ENCODE measurements at regions not wholly inside any gene's neighbourhood (a gene's known extent, or its start where the extent isn't known, plus 50 kb on each side); places are given as distances from the start of the nearest gene placed in this dataset.
"Not testable (repeated sequence)": the region's sequence is repeated elsewhere in the genome, so short reads cannot be mapped to it uniquely, and the experiment has no call there.

DNA sequence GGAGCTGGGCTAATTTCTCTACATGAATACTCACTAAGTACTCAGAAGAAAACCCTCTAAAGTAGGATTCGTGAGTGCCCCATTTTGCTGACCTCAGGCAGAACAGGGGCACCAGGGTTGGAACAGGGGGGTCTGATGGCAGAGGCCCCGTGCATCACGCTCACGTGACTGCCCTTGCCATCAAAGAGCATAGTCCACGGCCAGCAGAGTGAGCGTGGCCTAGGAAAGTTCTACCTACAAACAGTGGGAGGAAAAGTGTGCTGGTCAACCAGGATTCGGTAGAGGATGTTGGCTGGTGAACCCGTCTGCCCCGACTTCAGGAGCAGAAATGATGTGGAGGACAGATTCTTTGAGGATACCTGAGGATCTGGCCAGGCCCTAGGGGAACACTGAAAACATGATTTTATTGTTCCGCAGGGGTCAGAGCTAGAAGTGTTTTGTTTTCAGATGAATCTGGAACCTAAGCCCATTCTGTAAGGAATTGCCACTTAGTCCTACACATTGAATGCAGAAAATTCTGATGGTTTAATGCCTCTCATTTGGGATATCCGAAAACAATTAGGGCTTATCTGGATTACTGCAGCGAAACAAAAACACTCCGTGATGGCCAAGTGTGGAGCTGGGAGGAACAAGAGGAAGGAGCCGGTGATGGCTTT is 138.8 kb upstream of the SHH start:
- no peak for DNase-seq (ENCODE audit: low spot score)

DNA sequence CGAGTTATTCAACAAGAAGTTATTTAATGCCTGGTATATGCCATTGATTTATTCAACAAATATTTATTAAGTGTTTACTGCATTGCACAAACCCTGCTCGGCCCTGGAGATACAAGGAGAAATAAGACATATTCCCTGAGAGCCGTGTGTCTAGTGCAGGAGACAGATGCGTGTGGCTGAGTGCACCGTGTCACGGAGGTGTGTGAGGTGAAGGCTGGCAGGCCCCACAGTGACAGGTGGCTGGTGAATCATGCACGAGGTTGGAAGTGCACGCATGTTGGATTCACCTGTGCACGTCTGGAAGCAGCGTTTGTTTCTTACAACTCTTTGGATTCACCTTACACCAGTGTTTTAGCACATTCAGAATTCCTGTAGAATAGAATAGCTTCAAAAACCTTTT is 136.6 kb upstream of the SHH start:
- no peak for DNase-seq (ENCODE audit: low spot score)

DNA sequence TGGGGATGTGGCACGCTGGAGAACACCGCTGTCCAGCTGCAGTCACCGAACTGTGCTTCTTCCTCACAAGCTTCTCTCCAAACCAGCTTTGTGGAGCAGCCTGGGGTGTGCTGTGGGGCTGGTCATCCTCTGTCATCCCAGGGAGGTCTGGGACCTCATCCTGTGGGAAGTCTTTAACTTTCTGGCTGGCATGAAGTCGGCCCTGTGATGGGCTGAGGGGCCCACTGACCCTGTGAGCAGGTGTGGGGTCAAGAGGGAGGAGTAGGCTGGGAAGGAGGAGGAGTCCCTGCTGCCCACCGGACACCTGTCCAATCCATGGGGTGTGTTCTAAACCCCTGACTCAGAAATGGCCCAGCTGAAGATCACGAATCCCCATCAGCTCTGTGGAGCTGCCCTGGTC is 136.2 kb upstream of the SHH start:
- no peak for DNase-seq (ENCODE audit: low spot score)

GRCh38 chr7:155947051-155947450 is 134.8 kb upstream of the SHH start:
- DNase-seq (ENCODE audit: low spot score) = peak; percentile 48

DNA sequence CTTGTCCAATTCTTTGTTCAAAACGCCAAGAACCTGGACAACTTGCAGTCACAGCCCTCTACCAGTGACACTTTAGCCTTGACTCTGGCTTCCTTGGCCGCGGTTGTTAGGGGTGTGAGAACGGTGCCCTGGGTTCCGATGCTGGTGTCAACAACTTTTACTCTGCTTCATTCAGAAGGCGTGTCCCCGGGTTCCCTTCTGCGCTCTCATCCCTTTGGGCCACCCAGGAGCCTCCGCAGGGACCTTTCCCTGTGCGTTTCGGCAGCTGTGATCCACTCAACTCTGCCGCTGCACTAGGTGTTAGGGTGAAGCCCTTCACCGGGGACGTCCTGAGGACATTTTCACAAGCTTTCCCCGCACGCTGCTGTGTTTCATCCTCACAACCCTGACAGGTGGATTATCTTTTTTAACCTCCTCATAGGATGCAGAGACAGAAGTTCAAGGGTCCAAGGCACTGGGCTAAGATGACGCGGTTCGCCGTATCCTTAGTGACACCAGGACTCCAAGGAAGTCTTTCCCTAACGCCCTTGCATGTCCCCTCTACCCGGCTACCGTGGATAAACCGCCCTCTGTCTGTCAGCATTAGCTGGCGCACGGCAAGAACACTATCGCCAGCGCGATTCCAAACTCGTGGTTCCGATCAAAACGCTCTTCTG is 133.5 kb upstream of the SHH start:
- no peak for DNase-seq (ENCODE audit: low spot score)

DNA sequence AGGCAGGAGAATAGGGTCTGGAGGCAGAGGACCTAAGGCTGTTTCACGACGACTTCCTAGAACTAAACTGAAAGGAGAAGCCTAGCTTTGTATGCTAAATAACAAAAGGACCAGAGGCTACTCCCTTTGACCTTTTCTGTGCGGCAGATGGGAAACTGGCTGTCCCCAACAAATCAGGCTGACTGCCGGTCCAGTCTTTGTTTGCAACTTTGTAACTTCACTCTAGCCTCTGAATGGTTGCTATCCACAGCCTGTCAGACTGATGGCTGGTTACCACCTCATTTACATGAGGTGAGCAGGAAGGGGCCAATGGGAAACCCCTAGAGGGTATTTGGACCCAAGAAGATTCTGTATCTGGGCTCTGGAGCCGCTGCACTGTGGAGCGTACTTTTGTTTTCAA is 132.6 kb upstream of the SHH start:
- no peak for DNase-seq (ENCODE audit: low spot score)

GRCh38 chr7:155943251-155943899 is 131.1 kb upstream of the SHH start:
- DNase-seq (ENCODE audit: low spot score) = no peak

GRCh38 chr7:155942226-155942950 is 130.1 kb upstream of the SHH start:
- no peak for DNase-seq (ENCODE audit: low spot score)

GRCh38 chr7:155941688-155942087 is 129.4 kb upstream of the SHH start:
- peak; percentile 39 for DNase-seq (ENCODE audit: low spot score)

- no peak for DNase-seq (ENCODE audit: low spot score)
Measured at GRCh38 chr7:155939350-155939749, 127.1 kb upstream of the SHH start.

DNA sequence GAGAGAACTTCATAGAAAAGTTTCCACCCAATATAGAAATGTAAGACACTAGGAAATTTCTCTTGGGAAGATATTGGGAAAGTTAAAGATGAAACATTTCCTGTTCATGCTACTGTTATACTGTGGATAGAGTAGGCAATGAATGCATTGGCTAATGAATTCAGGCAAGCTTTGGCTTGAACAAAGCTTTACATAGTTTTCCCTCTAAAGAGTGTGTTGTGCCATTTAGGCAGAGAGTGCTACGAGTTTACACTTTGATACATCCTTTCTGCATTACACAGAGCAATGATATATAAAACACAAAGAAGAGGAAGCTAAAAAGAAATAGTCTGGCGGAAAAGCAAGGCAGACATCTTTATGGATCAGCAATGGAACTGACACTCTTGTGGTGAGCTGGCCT is 125.9 kb upstream of the SHH start:
- no peak for DNase-seq (ENCODE audit: low spot score)

- no peak for DNase-seq (ENCODE audit: low spot score)
Measured at GRCh38 chr7:155935726-155936125, 123.5 kb upstream of the SHH start.

GRCh38 chr7:155935005-155935557 is 122.8 kb upstream of the SHH start:
- no peak for DNase-seq (ENCODE audit: low spot score)

GRCh38 chr7:155932324-155932723 is 120.1 kb upstream of the SHH start:
- not testable (repeated sequence) for DNase-seq (ENCODE audit: low spot score)

DNA sequence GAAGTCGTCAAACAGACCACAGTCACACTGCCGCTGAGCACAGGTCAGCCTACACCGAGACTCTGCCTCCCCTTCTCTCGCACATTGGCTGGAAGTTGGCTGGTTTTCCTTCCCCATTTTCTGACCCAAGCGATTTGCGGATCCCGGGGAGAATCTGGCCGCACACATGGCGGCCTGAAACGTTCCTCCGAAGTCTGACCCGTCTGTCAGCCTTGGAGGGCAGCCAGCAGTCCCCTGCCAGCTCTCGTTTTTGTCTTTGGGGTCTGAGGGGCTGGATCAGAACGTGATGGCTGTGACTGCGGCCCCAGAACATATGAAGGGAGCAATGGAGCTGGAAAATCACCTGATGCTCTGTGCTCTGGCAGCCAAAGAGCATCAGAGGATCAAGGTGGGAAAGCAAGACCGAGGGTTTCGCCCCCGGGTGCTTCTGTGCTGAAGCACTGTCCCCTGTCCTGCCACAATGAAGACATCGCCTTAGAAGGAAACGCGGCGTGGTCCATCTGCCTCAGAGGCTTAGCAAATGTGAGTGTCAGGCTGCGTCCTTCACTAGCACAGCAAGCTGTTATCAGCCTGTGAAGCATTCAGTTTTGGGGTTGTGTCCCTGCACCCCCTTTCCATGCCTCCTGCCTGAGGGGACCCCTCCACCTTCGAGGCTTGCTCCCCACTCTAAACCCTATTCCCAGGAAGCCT is 119.3 kb upstream of the SHH start:
- no peak for DNase-seq (ENCODE audit: low spot score)

DNA sequence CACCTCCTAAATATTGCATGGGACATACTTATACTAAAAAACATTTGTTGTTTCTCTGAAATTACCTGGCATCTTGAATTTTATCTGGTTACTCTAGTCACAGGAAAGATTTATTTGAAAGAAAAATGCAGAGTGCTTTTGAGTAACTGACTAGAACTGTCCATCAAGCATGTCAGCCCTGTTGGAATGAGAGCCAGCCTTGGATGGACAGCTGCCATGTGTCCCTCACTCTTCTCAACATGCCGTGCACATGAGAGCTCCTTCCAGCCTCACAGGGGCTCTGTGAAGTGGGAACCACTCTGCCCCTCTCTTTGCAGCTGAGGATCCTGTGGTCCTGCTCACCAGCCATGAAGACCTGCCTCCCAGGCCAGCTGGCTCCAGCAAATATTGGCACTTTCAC is 118.3 kb upstream of the SHH start:
- DNase-seq (ENCODE audit: low spot score) = no peak

GRCh38 chr7:155930061-155930460 is 117.8 kb upstream of the SHH start:
- no peak for DNase-seq (ENCODE audit: low spot score)

DNA sequence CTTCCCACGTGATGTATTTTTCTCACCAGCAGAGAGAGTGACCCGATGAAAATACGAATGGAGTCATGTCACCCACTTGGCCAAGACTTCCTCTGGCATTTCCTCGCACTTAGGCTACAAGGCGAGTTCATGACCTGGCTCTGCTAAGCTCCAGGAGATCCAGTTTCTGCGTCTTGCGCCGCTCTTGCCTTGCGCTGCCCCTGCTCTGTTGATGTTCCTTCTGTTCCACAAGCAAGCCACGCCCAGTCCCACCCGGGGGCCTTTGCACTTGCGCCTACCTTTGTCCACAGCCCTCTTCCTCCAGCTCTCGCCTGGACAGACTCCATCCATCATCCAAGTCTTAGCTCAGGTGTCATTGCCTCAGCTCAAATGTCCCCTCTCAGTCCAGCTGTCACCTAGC is 116.3 kb upstream of the SHH start:
- DNase-seq (ENCODE audit: low spot score) = no peak

- no peak for DNase-seq (ENCODE audit: low spot score)
Measured at GRCh38 chr7:155927905-155928304, 115.6 kb upstream of the SHH start.

GRCh38 chr7:155925682-155926081 is 113.4 kb upstream of the SHH start:
- DNase-seq (ENCODE audit: low spot score) = no peak

DNA sequence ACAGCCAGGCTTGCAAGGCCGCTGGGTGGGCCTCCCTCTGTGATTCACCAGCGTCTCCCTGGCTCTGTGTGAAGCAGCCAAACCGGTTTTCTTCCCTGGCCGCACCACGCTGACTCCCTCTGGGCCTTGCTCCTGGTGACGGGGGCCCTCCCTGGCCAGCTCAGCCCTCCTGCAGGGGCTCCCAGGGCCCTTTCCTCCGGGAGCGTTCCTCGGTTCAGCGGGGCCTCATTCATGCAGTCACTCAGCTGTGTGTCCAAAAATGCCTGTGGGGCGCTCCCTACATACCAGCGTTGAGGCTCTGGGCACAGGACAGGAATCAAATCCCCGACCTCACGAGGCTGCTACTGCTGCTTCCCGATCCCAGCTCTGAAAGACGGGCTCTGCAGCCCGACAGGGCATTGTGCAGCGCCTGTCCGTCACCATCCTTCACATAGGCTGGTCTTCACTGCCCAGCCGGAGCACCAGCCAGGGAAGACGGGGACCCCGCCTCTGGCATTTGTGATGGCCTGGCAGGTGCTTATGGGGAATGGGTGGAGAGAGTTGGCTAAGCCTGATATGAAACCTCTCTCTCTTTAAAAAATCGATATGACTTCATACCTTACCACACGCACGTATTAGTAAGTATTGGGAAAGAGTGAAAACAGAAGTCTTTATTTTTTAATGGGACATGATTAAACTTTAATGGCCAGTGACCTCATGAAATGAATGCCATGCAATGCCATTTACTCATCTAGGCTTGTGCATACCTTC is 110.0 kb upstream of the SHH start:
- DNase-seq (ENCODE audit: low spot score) = no peak

All from A172 (cell line).